ENCODE measurements at regions not wholly inside any gene's neighbourhood (a gene's known extent, or its start where the extent isn't known, plus 50 kb on each side); places are given as distances from the start of the nearest gene placed in this dataset.

DNA sequence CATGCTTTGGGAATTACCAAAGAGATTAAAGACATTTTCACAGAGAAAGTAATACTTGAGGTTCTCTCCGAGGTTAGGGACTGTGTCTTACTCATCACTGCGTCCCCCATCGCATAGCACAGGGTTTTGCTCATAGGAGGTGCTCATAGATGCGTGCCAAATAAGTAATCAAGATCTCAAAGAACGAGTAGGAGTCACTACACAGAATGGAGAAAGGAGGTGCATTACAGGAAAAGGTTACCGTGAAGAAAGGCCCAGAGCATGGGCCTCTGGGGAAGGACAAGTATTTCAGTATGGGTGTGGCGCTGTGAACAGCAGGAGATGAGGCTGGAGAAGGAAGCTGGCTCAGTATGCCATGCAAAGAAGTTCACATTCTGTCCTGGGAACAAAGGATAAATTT is 182.4 kb downstream of the ACTL7B start:
- H3K4me1 ChIP-seq (ENCODE audit: control insufficient read depth, insufficient read depth, low read length) = no peaks in the 10 kb centered on the region
- no peak for TF ChIP-seq ZNF664 (tag by site-specific recombination; IDR thresholded peaks at IDR 0.05)
- no peak for TF ChIP-seq ZFP69B (tag by site-specific recombination; IDR thresholded peaks at IDR 0.05)
- TF ChIP-seq, protein P1, sequence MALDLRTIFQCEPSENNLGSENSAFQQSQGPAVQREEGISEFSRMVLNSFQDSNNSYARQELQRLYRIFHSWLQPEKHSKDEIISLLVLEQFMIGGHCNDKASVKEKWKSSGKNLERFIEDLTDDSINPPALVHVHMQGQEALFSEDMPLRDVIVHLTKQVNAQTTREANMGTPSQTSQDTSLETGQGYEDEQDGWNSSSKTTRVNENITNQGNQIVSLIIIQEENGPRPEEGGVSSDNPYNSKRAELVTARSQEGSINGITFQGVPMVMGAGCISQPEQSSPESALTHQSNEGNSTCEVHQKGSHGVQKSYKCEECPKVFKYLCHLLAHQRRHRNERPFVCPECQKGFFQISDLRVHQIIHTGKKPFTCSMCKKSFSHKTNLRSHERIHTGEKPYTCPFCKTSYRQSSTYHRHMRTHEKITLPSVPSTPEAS (tag by site-specific recombination; IDR thresholded peaks at IDR 0.05) = no peak
- TF ChIP-seq ZNF560 (tag by site-specific recombination; IDR thresholded peaks at IDR 0.05; ENCODE audit: borderline replicate concordance) = no peak
- no peak for TF ChIP-seq ZNF302 (tag by site-specific recombination; IDR thresholded peaks at IDR 0.05; ENCODE audit: low read depth)
- no peak for TF ChIP-seq ZNF785 (tag by site-specific recombination; IDR thresholded peaks at IDR 0.05)
- no peak for TF ChIP-seq ZNF114 (tag by site-specific recombination; IDR thresholded peaks at IDR 0.05)
- no peak for TF ChIP-seq TRIM28 (IDR thresholded peaks at IDR 0.05; ENCODE audit: borderline replicate concordance, low read length)
- no peak for TF ChIP-seq ZNF16 (tag by site-specific recombination; IDR thresholded peaks at IDR 0.05; ENCODE audit: low read depth)
- TF ChIP-seq EGR2 (tag by site-specific recombination; IDR thresholded peaks at IDR 0.05; ENCODE audit: low read depth) = no peak
- TF ChIP-seq, protein P2, sequence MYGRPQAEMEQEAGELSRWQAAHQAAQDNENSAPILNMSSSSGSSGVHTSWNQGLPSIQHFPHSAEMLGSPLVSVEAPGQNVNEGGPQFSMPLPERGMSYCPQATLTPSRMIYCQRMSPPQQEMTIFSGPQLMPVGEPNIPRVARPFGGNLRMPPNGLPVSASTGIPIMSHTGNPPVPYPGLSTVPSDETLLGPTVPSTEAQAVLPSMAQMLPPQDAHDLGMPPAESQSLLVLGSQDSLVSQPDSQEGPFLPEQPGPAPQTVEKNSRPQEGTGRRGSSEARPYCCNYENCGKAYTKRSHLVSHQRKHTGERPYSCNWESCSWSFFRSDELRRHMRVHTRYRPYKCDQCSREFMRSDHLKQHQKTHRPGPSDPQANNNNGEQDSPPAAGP (tag by site-specific recombination; IDR thresholded peaks at IDR 0.05) = no peak
- no peak for TF ChIP-seq OSR2 (tag by site-specific recombination; IDR thresholded peaks at IDR 0.05)
- TF ChIP-seq ZNF624 (tag by site-specific recombination; IDR thresholded peaks at IDR 0.05) = no peak
- no peak overlapping the region for H3K4me3 ChIP-seq (ENCODE audit: low read depth, low read length)
- ChIA-PET CTCF (no interaction called here), POLR2A (no interaction called here)
- H3K36me3 ChIP-seq (ENCODE audit: control insufficient read depth in 2 of 2, insufficient read depth in 1 of 2, low read length in 2 of 2) = no peaks in the 10 kb centered on the region
- no peak overlapping the region for H3K27ac ChIP-seq (ENCODE audit: extremely low read depth, low read depth, low read length)
- no peaks in the 10 kb centered on the region for H3K9me3 ChIP-seq (ENCODE audit: control insufficient read depth, insufficient read depth, low read depth, low read length)

DNA sequence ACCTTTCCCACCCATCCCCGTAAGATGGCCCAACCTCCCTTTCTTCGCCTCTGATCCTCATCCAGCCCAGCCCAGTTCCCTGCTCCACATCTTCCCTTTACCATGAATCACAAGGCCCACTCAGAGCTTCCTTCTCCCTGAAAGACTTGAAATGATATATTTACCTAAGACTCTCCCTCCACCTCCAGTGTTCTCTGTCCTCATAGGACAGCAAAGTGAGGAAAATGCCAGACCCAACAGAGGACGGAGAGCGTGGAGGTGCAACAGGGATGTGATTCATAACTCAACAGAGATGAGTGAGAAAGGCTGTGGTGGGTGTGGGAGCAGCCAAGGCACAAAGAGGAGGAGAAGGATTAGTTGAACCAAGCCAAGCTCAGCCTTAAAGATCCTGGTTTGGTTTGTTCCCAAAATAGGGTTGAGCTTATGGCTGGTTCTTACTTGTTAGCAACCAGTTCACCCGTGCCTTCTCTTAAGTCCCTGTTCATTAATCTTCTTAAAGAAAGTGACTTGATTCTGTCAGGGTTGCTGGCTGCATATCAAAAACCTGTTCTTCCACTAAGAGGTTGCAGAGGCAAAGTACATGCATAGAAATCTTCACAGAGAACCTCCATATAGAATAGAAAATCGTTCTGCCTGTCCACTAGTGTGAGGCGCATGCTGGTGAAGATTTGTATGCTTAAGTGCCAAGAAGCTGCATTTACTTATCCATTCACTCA is 183.2 kb downstream of the ACTL7B start:
- Histone ChIP-seq H3K27ac (ENCODE audit: extremely low read depth, low read depth, low read length) (no peak overlapping the region), H3K4me1 (ENCODE audit: control insufficient read depth, insufficient read depth, low read length) (no peaks in the 10 kb centered on the region), H3K9me3 (ENCODE audit: control insufficient read depth, insufficient read depth, low read depth, low read length) (no peaks in the 10 kb centered on the region), H3K4me3 (ENCODE audit: low read depth, low read length) (no peak overlapping the region), H3K36me3 (ENCODE audit: control insufficient read depth in 2 of 2, insufficient read depth in 1 of 2, low read length in 2 of 2) (no peaks in the 10 kb centered on the region)
- ChIA-PET CTCF (no interaction called here), POLR2A (no interaction called here)
- TF ChIP-seq ZXDB (tag by site-specific recombination; IDR thresholded peaks at IDR 0.05) (no peak), ZNF423 (tag by site-specific recombination; IDR thresholded peaks at IDR 0.05) (no peak), MEIS1 (CRISPR knock-in tag; IDR thresholded peaks at IDR 0.05; ENCODE audit: borderline replicate concordance) (no peak)

DNA sequence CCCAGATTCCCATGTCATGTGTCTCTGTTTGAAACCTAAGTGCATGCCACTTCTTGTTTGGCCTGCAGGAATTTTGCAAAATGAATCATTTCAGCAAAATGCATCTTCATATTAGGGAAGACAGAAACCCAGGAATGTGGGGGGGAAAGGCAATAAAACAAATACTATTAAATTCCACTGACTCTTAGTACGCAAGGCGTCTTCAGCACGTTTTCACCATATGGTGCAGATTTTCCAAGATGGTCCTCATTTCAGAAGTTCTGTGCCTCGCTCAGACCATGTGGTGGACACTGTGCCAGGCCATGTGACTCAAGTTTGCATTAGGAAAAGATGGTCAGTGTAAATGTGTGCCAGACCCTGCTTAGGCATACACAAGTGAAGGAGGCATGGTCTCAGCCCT is 184.0 kb downstream of the ACTL7B start:
- ChIA-PET CTCF (interaction anchor here (0.8 to 0.9 kb wide), 2 partner anchors 1188 to 1248 kb away, joined by 3 read pairs; no protein-coding TSS in a partner anchor), POLR2A (interaction anchor here (0.6 kb wide), 1 partner anchor 1182 kb away, joined by 7 read pairs; the partner anchor contains the start of gene KLF4)
- Histone ChIP-seq H3K4me1 (ENCODE audit: control insufficient read depth, insufficient read depth, low read length) (no peaks in the 10 kb centered on the region), H3K36me3 (ENCODE audit: control insufficient read depth in 2 of 2, insufficient read depth in 1 of 2, low read length in 2 of 2) (no peaks in the 10 kb centered on the region), H3K27ac (ENCODE audit: extremely low read depth, low read depth, low read length) (no peak overlapping the region), H3K9me3 (ENCODE audit: control insufficient read depth, insufficient read depth, low read depth, low read length) (no peaks in the 10 kb centered on the region), H3K4me3 (ENCODE audit: low read depth, low read length) (no peak overlapping the region)
- no peak for TF ChIP-seq KLF1 (tag by site-specific recombination; IDR thresholded peaks at IDR 0.05)
- no peak for TF ChIP-seq WT1 (tag by site-specific recombination; IDR thresholded peaks at IDR 0.05)
- no peak for TF ChIP-seq ZNF658 (tag by site-specific recombination; IDR thresholded peaks at IDR 0.05)
- TF ChIP-seq BCL11B (tag by site-specific recombination; IDR thresholded peaks at IDR 0.05; ENCODE audit: low read depth) = no peak
- TF ChIP-seq ZNF610 (tag by site-specific recombination; IDR thresholded peaks at IDR 0.05; ENCODE audit: borderline replicate concordance) = no peak
- TF ChIP-seq ZNF394 (tag by site-specific recombination; IDR thresholded peaks at IDR 0.05; ENCODE audit: borderline replicate concordance) = no peak
- TF ChIP-seq ZNF132 (tag by site-specific recombination; IDR thresholded peaks at IDR 0.05; ENCODE audit: borderline replicate concordance) = no peak
- TF ChIP-seq, protein P3, sequence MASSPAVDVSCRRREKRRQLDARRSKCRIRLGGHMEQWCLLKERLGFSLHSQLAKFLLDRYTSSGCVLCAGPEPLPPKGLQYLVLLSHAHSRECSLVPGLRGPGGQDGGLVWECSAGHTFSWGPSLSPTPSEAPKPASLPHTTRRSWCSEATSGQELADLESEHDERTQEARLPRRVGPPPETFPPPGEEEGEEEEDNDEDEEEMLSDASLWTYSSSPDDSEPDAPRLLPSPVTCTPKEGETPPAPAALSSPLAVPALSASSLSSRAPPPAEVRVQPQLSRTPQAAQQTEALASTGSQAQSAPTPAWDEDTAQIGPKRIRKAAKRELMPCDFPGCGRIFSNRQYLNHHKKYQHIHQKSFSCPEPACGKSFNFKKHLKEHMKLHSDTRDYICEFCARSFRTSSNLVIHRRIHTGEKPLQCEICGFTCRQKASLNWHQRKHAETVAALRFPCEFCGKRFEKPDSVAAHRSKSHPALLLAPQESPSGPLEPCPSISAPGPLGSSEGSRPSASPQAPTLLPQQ (tag by site-specific recombination; IDR thresholded peaks at IDR 0.05) = no peak
- no peak for TF ChIP-seq HOXA7 (CRISPR knock-in tag; IDR thresholded peaks at IDR 0.05; ENCODE audit: borderline replicate concordance)
- no peak for TF ChIP-seq ZNF426 (tag by site-specific recombination; IDR thresholded peaks at IDR 0.05)
- TF ChIP-seq ZNF621 (tag by site-specific recombination; IDR thresholded peaks at IDR 0.05) = no peak
